Fibroblast of lung (primary cell): ENCODE measurements at regions not wholly inside any gene's neighbourhood (a gene's known extent, or its start where the extent isn't known, plus 50 kb on each side); places are given as distances from the start of the nearest gene placed in this dataset.

Experiments used
- DNase-seq, 2 donors: peaks; one replicate each; pipeline versions ENCODE4 v3.0.0 to v3.0.0-alpha.2; 2010; ENCODE audit warnings: low read depth in 2 of 2
- H2AFZ ChIP-seq: 2 replicates; pipeline ENCODE4 v1.5.1; 2012; ENCODE audit warnings: low read length, control low read depth, inconsistent platforms
- H3K27ac ChIP-seq: 2 replicates; pipeline ENCODE4 v1.5.1; 2011; ENCODE audit warnings: low read length, control low read depth; ENCODE audit not compliant: insufficient read depth
- H3K27me3 ChIP-seq: 2 replicates; pipeline ENCODE4 v1.5.1; 2011; ENCODE audit warnings: mild to moderate bottlenecking, low read length; ENCODE audit not compliant: control insufficient read depth, insufficient read depth
- H3K36me3 ChIP-seq: 2 replicates; pipeline ENCODE4 v1.5.1; 2011; ENCODE audit warnings: low read length; ENCODE audit not compliant: control insufficient read depth, insufficient read depth
- H3K4me1 ChIP-seq: 2 replicates; pipeline ENCODE4 v1.5.1; 2011; ENCODE audit warnings: low read length; ENCODE audit not compliant: control insufficient read depth, insufficient read depth; ENCODE audit errors: extremely low read depth
- H3K4me2 ChIP-seq: 2 replicates; pipeline ENCODE4 v1.5.1; 2011; ENCODE audit warnings: low read length, control low read depth; ENCODE audit not compliant: insufficient read depth; ENCODE audit errors: extremely low read depth
- H3K4me3 ChIP-seq, 4 experiments: fragments of 200-600 bp in 1 of 4; sonication (generic) in 1 of 4; replicated peaks in 1 of 4; 2 replicates each; pipeline ENCODE4 v1.5.1; 2011 to 2016; ENCODE audit warnings: low read length in 4 of 4, low read depth in 3 of 4, mild to moderate bottlenecking in 3 of 4, control low read depth in 2 of 4, inconsistent platforms in 1 of 4, mixed read lengths in 1 of 4; ENCODE audit not compliant: insufficient read depth in 1 of 4; ENCODE audit errors: control extremely low read depth in 1 of 4
- H3K79me2 ChIP-seq: 2 replicates; pipeline ENCODE4 v1.5.1; 2012; ENCODE audit warnings: mild to moderate bottlenecking, low read length, inconsistent platforms; ENCODE audit not compliant: control insufficient read depth, insufficient read depth
- H3K9ac ChIP-seq: 2 replicates; pipeline ENCODE4 v1.5.1; 2011; ENCODE audit warnings: mild to moderate bottlenecking, low read length, control low read depth; ENCODE audit not compliant: insufficient read depth
- H3K9me3 ChIP-seq: 2 replicates; pipeline ENCODE4 v1.5.1; 2012; ENCODE audit warnings: low read depth, low read length; ENCODE audit not compliant: control insufficient read depth, insufficient read depth
- H4K20me1 ChIP-seq: 2 replicates; pipeline ENCODE4 v1.5.1; 2011; ENCODE audit warnings: low read length; ENCODE audit not compliant: control insufficient read depth, insufficient read depth; ENCODE audit errors: extremely low read depth
- EZH2 ChIP-seq: IDR thresholded peaks from 2 replicates; pipeline ENCODE4 v1.5.1; 2012; ENCODE audit warnings: low read length, control low read depth, mild to moderate bottlenecking; ENCODE audit errors: missing control alignments
- TF ChIP-seq, protein P1 (sequence below), 2 donors: IDR thresholded peaks in 1 of 2; conservative IDR thresholded peaks in 1 of 2; 1 replicate in 1 of 2; 2 replicates in 1 of 2; pipeline ENCODE4 v1.5.1; 2011 to 2012; ENCODE audit warnings: low read length in 2 of 2, control low read depth in 1 of 2, inconsistent platforms in 1 of 2, low read depth in 1 of 2, mild to moderate bottlenecking in 1 of 2

DNA sequence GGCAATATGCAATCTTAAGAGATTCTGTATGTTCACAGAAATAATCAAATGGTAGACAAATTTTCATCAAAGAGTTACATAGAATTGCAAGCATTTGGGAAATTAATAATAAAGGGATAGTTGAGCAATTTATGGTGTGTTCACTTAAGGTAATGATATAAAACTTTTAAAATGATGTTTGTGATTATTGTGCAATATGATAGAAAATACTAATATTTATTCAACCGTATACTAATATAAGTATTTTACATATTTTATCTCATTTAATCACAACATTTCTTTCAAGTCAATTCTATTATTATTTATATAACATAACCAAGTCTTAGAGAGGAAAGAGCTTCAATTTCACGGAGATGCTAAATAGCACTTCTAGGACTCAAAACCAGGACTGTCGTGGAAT is 716.8 kb upstream of the MIR17HG start:
- Histone ChIP-seq H3K27me3 (no peaks in the 10 kb centered on the region), H3K36me3 (no peaks in the 10 kb centered on the region), H3K79me2 (no peaks in the 10 kb centered on the region), H3K9me3 (no peaks in the 10 kb centered on the region), H3K4me3 (no peak overlapping the region), H3K4me2 (no peak overlapping the region), H4K20me1 (no peaks in the 10 kb centered on the region), H3K4me1 (no peaks in the 10 kb centered on the region), H3K9ac (no peak overlapping the region), H3K27ac (no peak overlapping the region), H2AFZ (no peak overlapping the region)
- no peak for DNase-seq
- TF ChIP-seq, protein P1, sequence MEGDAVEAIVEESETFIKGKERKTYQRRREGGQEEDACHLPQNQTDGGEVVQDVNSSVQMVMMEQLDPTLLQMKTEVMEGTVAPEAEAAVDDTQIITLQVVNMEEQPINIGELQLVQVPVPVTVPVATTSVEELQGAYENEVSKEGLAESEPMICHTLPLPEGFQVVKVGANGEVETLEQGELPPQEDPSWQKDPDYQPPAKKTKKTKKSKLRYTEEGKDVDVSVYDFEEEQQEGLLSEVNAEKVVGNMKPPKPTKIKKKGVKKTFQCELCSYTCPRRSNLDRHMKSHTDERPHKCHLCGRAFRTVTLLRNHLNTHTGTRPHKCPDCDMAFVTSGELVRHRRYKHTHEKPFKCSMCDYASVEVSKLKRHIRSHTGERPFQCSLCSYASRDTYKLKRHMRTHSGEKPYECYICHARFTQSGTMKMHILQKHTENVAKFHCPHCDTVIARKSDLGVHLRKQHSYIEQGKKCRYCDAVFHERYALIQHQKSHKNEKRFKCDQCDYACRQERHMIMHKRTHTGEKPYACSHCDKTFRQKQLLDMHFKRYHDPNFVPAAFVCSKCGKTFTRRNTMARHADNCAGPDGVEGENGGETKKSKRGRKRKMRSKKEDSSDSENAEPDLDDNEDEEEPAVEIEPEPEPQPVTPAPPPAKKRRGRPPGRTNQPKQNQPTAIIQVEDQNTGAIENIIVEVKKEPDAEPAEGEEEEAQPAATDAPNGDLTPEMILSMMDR (conservative IDR thresholded peaks at IDR 0.05 in 1 of 2, IDR thresholded peaks at IDR 0.05 in 1 of 2; ENCODE audit: low read depth in 1 of 2, low read length in 2 of 2): no peak
- no peak for TF ChIP-seq EZH2

DNA sequence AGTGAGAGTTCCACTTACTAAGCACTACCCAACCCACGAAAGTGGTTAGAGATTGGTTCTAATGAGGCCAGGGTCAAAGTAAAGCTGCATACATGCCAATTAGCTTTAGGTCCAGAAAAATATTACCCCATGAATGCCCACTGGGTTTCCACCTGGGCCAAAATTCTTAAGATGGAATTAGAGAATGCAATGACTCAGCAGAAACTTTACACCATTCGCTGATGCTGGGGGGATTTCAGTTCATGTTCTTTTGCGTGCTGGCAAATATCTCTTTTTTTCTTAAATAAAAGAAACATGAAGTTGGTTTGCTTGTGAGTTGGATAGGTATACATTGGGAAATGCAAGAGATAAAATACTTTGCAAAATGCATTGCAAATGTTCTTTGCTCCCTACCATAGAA is 715.3 kb upstream of the MIR17HG start:
- H3K4me2 ChIP-seq: no peak overlapping the region
- no peak overlapping the region for H3K27ac ChIP-seq
- no peak for DNase-seq
- TF ChIP-seq, protein P1 (conservative IDR thresholded peaks at IDR 0.05 in 1 of 2, IDR thresholded peaks at IDR 0.05 in 1 of 2; ENCODE audit: low read depth in 1 of 2, low read length in 2 of 2): no peak
- no peak for TF ChIP-seq EZH2
- H4K20me1 ChIP-seq: no peaks in the 10 kb centered on the region
- no peaks in the 10 kb centered on the region for H3K27me3 ChIP-seq
- no peak overlapping the region for H3K4me3 ChIP-seq
- no peaks in the 10 kb centered on the region for H3K36me3 ChIP-seq
- no peak overlapping the region for H3K9ac ChIP-seq
- H3K79me2 ChIP-seq: no peaks in the 10 kb centered on the region
- H3K4me1 ChIP-seq: no peaks in the 10 kb centered on the region
- no peak overlapping the region for H2AFZ ChIP-seq
- H3K9me3 ChIP-seq: no peaks in the 10 kb centered on the region

DNA sequence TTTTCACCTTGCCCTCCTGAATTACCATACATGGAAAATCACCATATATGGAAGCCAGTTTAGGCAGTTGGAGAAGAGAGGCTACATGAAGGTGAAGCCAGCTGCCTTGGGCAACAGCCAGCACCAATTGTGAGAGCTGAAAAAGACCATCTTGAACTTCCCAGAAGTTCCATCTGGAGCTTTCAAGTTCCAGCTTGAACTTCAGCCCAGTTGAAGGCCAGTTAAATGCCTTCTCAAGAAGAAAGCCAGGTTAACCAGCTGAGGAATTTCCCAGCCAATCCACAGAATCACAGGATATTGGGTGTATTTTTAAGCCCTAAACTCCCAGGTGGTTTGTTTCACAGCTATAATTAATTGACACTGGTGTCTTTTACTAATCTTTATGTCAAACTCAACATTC is 713.6 kb upstream of the MIR17HG start:
- no peaks in the 10 kb centered on the region for H3K79me2 ChIP-seq
- DNase-seq: peak in 1 of 2 donors; percentile 19
- no peak overlapping the region for H2AFZ ChIP-seq
- H3K4me3 ChIP-seq: no peak overlapping the region
- H3K4me2 ChIP-seq: no peak overlapping the region
- TF ChIP-seq EZH2: no peak
- TF ChIP-seq, protein P1 (conservative IDR thresholded peaks at IDR 0.05 in 1 of 2, IDR thresholded peaks at IDR 0.05 in 1 of 2; ENCODE audit: low read depth in 1 of 2, low read length in 2 of 2): no peak
- H3K27me3 ChIP-seq: no peaks in the 10 kb centered on the region
- no peak overlapping the region for H3K9ac ChIP-seq
- no peaks in the 10 kb centered on the region for H4K20me1 ChIP-seq
- H3K36me3 ChIP-seq: no peaks in the 10 kb centered on the region
- no peaks in the 10 kb centered on the region for H3K9me3 ChIP-seq
- no peaks in the 10 kb centered on the region for H3K4me1 ChIP-seq
- H3K27ac ChIP-seq: no peak overlapping the region
